Large intestine (tissue), 3 donors: ENCODE measurements at regions not wholly inside any gene's neighbourhood (a gene's known extent, or its start where the extent isn't known, plus 50 kb on each side); places are given as distances from the start of the nearest gene placed in this dataset.

Experiments
- DNase-seq, 2 donors: peaks; one replicate each; pipeline versions ENCODE4 v3.0.0 to v3.0.0-alpha.2; 2013
- H3K27ac ChIP-seq: one replicate; pipeline ENCODE4 v1.5.1; 2013; ENCODE audit warnings: low read length
- H3K27me3 ChIP-seq: 2 replicates; pipeline ENCODE4 v1.6.1; 2013; ENCODE audit warnings: low read length; ENCODE audit not compliant: control insufficient read depth, insufficient read depth
- H3K36me3 ChIP-seq: 2 replicates; pipeline ENCODE4 v1.6.1; 2013; ENCODE audit warnings: low read length; ENCODE audit not compliant: control insufficient read depth, insufficient read depth
- H3K4me1 ChIP-seq: one replicate; pipeline ENCODE4 v1.6.1; 2013; ENCODE audit warnings: low read length; ENCODE audit not compliant: control insufficient read depth, insufficient read depth
- H3K4me3 ChIP-seq: one replicate; pipeline ENCODE4 v1.5.1; 2013; ENCODE audit warnings: low read length
- H3K9me3 ChIP-seq: one replicate; pipeline ENCODE4 v1.6.1; 2013; ENCODE audit warnings: mild to moderate bottlenecking, low read depth, low read length, moderate library complexity; ENCODE audit not compliant: control insufficient read depth
- WGBS: methylation state at CpG from one replicate; pipeline ENCODE4 v1.1.5; 2013; ENCODE audit warnings: low lambda C conversion rate; ENCODE audit not compliant: insufficient coverage; 5-methylcytosine and 5-hydroxymethylcytosine counted together

DNA sequence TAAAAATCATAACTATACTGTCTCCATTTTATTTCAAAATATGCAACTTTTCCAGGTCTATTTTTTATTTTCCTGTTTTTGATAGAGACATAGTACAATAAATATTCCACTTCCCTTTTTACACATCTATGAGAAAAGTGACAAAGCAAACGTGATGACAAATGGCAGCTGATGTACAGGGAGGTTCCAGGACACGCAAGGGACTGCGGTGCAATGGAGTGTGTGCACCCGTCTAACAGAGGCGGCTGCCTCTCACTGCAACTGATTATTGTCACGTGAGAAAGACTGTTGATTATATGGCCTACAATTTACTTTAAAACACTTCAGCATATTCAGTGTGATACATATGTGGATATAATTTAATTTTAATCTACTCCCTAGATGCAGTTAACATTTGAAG, 142.6 kb downstream of the LRRC30 start:
- Histone ChIP-seq H3K27ac (no peak overlapping the region), H3K27me3 (no peaks in the 10 kb centered on the region), H3K4me3 (no peak overlapping the region), H3K36me3 (no peaks in the 10 kb centered on the region), H3K4me1 (peaks cover 3% of the 10 kb centered on the region), H3K9me3 (no peaks in the 10 kb centered on the region)
- no peak for DNase-seq
- WGBS, result no CpG with 5 or more reads among the region's 6 CpGs

DNA sequence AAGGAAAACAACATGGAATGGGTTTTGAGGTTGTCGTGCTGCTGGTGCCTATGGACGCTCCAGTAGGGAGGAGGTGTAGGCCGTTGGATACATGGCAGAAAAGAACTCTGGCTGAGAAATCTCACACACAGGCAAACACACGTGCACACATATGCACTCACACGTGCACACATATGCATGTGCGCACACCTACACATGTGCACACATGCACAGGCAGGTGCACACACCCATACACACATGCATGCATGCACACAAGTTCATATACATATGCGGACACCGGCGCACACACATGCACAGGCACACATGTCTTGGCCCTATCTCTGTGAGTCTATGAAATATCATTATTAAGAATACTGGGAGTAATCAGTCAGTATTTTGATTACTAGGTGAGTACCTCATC, 150.4 kb downstream of the LRRC30 start:
- no peaks in the 10 kb centered on the region for H3K9me3 ChIP-seq
- no peak for DNase-seq
- H3K27ac ChIP-seq, result no peak overlapping the region
- H3K4me1 ChIP-seq, result no peaks in the 10 kb centered on the region
- H3K36me3 ChIP-seq, result no peaks in the 10 kb centered on the region
- 100% methylated on average over 2 of the region's 9 CpGs for WGBS
- no peak overlapping the region for H3K4me3 ChIP-seq
- no peaks in the 10 kb centered on the region for H3K27me3 ChIP-seq

DNA sequence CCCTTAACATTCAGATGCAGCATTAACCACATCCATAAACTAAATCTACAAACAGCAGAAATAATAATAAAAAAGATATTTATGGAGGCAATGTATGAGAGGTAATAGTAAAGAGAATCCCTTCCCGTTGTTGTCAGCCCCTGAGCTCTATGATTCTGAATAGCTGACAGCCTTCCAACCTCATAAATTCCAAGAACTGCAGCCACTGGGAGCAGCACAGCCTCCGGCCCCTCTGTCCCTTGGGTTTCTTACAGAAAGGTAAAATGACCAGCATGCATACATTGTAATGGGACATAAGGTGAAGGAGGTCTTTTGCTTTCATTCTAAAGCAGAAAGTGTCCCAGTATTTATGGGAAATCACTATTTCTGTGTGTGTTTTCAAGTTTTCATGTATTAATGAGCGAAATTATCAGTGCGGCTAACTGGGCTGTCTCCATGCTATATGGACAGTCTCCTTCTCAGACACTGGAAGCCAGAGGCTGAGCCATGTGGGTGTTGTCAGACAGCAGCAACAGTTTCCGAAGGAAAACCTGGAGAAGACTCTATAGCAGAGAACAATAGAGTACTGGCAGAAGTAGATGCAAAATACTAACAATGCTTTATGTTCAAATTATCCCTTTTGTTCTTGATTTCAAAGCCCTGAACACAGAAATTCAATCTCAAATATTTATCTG, 151.6 kb downstream of the LRRC30 start:
- H3K4me3 ChIP-seq, result no peak overlapping the region

GRCh38 chr18:7383002-7383980, 152.4 kb downstream of the LRRC30 start:
- no peak overlapping the region for H3K4me3 ChIP-seq
- no peak for DNase-seq
- no peaks in the 10 kb centered on the region for H3K4me1 ChIP-seq
- H3K27me3 ChIP-seq, result no peaks in the 10 kb centered on the region
- H3K36me3 ChIP-seq, result no peaks in the 10 kb centered on the region
- WGBS, result 80% methylated on average over 1 of the region's 17 CpGs
- H3K27ac ChIP-seq, result no peak overlapping the region
- H3K9me3 ChIP-seq, result no peaks in the 10 kb centered on the region

More for the DNA sequence above, 151.6 kb downstream of the LRRC30 start:
- Histone ChIP-seq H3K27ac (no peak overlapping the region), H3K9me3 (no peaks in the 10 kb centered on the region), H3K4me1 (no peaks in the 10 kb centered on the region), H3K27me3 (no peaks in the 10 kb centered on the region), H3K36me3 (no peaks in the 10 kb centered on the region)
- no peak for DNase-seq
- WGBS, result 90% methylated on average over 2 of the region's 5 CpGs

DNA sequence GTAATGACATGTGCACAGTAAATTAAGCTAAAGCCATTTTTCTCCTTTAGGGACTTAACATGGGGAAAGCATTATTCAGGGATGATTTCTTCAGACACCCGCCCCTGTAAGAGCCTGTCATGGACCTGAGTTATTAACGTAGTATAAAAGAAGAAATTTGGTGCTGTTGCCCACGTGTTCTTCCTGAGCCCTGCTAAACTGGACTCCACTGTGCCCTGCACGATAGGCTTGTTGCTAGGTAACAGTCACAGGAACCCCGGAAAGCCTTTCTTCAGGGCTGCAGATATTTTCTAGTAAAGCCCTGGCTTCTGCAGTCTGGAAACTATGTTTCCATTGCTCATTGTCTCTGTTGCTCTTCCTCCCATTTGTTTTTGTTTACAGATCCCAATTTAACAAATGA, 157.9 kb downstream of the LRRC30 start:
- no CpG with 5 or more reads among the region's 5 CpGs for WGBS
- no peaks in the 10 kb centered on the region for H3K9me3 ChIP-seq
- H3K36me3 ChIP-seq, result no peaks in the 10 kb centered on the region
- H3K4me1 ChIP-seq, result no peaks in the 10 kb centered on the region
- DNase-seq, result no peak
- H3K27me3 ChIP-seq, result no peaks in the 10 kb centered on the region
- no peak overlapping the region for H3K4me3 ChIP-seq
- H3K27ac ChIP-seq, result no peak overlapping the region

- WGBS, result 100% methylated on average over 1 of the region's 5 CpGs
Observed at GRCh38 chr18:7390731-7391492, 160.0 kb downstream of the LRRC30 start.

DNA sequence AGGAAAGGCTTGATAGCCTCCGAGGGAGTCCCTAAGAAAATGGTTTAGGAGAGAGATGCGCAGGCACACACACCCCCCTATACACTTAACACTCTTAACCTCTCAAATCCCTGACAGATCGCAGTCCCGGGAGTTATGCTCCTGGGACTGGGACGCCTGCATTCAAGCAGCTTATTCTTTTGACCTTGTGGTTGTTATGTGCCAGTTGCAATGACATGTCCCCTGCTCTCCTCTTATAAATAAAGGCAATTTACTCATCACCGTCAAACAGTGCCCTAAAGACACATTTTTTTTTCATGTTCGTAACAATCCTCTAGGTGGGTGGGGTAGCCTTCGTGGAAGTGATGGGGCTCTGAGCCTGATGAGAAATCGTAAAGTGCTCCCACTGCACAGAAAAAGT, 162.2 kb downstream of the LRRC30 start:
- no peak overlapping the region for H3K4me3 ChIP-seq
- H3K27ac ChIP-seq, result no peak overlapping the region
- WGBS, result no CpG with 5 or more reads among the region's 9 CpGs
- H3K9me3 ChIP-seq, result no peaks in the 10 kb centered on the region
- no peaks in the 10 kb centered on the region for H3K36me3 ChIP-seq
- DNase-seq, result no peak
- H3K27me3 ChIP-seq, result no peaks in the 10 kb centered on the region
- H3K4me1 ChIP-seq, result no peaks in the 10 kb centered on the region

More at GRCh38 chr18:7390731-7391492, 160.0 kb downstream of the LRRC30 start:
- H3K27me3 ChIP-seq, result no peaks in the 10 kb centered on the region
- no peaks in the 10 kb centered on the region for H3K36me3 ChIP-seq
- H3K4me1 ChIP-seq, result no peaks in the 10 kb centered on the region
- no peaks in the 10 kb centered on the region for H3K9me3 ChIP-seq
- no peak overlapping the region for H3K27ac ChIP-seq
- H3K4me3 ChIP-seq, result no peak overlapping the region
- no peak for DNase-seq

DNA sequence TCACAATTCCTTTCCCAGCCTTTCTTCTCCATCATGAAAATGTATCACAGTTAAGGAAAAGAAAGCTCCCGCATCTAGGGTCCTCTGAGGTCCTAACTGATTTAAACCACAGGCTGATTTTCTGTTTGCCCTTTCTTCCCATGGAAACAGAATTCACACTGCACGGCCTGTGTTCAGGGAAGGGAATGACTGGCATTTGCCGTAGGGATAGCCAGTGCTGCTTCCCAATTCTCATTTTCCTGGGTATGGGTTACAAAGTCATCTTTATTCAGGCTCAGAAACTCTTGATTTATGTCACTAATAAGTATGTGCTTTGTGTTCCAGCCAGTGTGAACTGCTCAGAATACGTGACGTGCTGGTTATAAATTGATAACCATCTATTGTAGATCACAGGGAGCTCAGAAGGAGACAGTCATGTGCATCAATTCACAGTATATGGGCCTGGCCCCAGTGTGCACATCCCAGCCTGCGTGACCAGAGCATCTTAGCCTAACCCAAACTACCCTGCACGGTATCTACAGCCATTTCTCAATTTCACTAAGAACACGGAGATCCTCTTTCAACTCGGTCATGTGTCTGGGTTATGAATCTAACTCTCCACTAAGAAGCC, 163.3 kb downstream of the LRRC30 start:
- Histone ChIP-seq H3K9me3 (no peaks in the 10 kb centered on the region), H3K36me3 (no peaks in the 10 kb centered on the region), H3K27me3 (no peaks in the 10 kb centered on the region), H3K4me3 (no peak overlapping the region), H3K27ac (no peak overlapping the region), H3K4me1 (no peaks in the 10 kb centered on the region)
- DNase-seq, result no peak
- 100% methylated on average over 1 of the region's 9 CpGs for WGBS

- H3K4me1 ChIP-seq, result no peaks in the 10 kb centered on the region
- H3K4me3 ChIP-seq, result no peak overlapping the region
- no peaks in the 10 kb centered on the region for H3K9me3 ChIP-seq
- no peak for DNase-seq
- H3K27me3 ChIP-seq, result no peaks in the 10 kb centered on the region
- H3K36me3 ChIP-seq, result no peaks in the 10 kb centered on the region
- H3K27ac ChIP-seq, result no peak overlapping the region
- 80% methylated on average over 2 of the region's 4 CpGs for WGBS
Observed at GRCh38 chr18:7395566-7395965, 164.7 kb downstream of the LRRC30 start.

DNA sequence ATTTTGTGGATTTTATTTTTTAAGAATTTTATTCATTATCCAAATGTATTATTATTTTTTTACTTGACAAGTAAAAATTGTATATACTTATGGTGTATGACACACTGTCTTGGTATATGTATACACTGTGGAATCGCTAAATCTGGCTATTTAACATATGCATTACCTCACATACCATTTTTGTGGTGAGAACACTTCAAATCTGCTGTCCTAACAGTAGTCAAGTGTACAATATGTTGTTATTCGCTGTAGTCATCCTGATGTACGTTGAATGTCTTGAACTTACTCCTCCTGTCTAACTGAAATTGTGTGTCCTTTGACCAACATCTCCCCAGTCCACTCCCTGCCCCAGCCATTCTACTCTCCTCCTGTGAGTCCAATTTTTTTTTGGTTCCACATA, 153.2 kb upstream of the PTPRM start:
- Histone ChIP-seq H3K9me3 (no peaks in the 10 kb centered on the region), H3K36me3 (no peaks in the 10 kb centered on the region), H3K4me3 (no peak overlapping the region), H3K27ac (no peak overlapping the region), H3K27me3 (no peaks in the 10 kb centered on the region), H3K4me1 (no peaks in the 10 kb centered on the region)
- DNase-seq, result no peak
- 95% methylated on average over 3 of the region's 3 CpGs for WGBS
